ENCODE measurements at regions not wholly inside any gene's neighbourhood (a gene's known extent, or its start where the extent isn't known, plus 50 kb on each side); places are given as distances from the start of the nearest gene placed in this dataset.

DNA sequence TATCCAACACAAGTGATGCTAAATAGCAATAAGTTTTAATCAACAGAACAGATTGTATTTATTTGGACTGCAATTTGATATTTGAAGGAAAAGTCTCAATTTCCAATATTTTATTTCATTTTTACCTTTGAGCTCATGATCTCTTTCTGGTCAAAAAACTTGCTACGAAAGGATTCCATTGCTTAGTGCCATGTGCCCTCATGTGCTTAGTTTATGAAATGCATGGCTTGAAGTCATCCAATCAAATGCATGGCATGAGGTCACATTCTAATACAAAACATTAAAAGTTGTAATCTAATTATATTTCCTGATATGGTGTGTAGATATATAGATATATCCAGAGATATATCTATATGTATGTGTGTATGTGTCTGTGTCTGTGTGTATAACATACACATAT lies 321.2 kb upstream of the ADGRB3 start:
- TF ChIP-seq, protein P1, sequence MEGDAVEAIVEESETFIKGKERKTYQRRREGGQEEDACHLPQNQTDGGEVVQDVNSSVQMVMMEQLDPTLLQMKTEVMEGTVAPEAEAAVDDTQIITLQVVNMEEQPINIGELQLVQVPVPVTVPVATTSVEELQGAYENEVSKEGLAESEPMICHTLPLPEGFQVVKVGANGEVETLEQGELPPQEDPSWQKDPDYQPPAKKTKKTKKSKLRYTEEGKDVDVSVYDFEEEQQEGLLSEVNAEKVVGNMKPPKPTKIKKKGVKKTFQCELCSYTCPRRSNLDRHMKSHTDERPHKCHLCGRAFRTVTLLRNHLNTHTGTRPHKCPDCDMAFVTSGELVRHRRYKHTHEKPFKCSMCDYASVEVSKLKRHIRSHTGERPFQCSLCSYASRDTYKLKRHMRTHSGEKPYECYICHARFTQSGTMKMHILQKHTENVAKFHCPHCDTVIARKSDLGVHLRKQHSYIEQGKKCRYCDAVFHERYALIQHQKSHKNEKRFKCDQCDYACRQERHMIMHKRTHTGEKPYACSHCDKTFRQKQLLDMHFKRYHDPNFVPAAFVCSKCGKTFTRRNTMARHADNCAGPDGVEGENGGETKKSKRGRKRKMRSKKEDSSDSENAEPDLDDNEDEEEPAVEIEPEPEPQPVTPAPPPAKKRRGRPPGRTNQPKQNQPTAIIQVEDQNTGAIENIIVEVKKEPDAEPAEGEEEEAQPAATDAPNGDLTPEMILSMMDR (IDR thresholded peaks at IDR 0.05; ENCODE audit: insufficient read depth, low read depth, low read length) = no peak
- H3K4me3 ChIP-seq (ENCODE audit: low read depth, low read length) = no peak overlapping the region
- DNase-seq (ENCODE audit: low read depth) = no peak

DNA sequence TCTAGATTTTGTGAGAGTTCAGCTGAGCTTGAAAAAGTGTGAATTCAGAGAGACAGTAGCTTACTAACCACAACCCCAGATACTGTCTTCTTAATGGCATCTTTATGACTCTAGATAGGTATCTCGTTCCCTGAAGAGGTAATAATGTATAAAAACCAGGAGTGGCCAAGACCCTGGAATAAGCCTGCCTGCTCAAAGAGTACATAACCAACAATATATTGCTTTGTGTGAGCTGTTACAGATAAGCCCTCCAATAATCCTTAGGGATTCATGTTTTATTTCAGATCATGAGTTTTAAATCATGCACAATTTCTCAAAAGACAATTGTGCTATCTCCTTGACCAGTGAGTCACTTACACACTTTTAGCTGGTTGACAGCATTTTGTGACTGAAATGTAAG lies 327.8 kb upstream of the ADGRB3 start:
- DNase-seq (ENCODE audit: low read depth) = no peak
- TF ChIP-seq, protein P1 (IDR thresholded peaks at IDR 0.05; ENCODE audit: insufficient read depth, low read depth, low read length) = no peak
- no peak overlapping the region for H3K4me3 ChIP-seq (ENCODE audit: low read depth, low read length)

DNA sequence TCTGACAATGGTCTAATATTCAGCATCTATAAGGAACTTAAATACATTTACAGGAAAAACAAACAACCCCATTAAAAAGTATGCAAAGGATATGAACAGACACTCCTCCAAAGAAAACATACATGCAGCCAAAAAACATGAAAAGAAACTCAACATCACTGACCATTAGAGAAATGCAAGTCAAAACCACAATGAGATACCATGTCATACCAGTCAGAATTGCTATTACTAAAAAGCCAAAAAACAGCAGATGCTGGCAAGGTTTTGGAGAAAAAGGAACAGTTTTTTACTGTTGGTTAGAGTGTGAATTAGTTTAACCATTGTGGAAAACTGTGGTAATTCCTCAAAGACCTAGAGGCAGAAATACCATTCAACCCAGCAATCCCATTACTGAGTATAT lies 339.0 kb upstream of the ADGRB3 start:
- TF ChIP-seq, protein P1 (IDR thresholded peaks at IDR 0.05; ENCODE audit: insufficient read depth, low read depth, low read length) = no peak
- H3K4me3 ChIP-seq (ENCODE audit: low read depth, low read length) = no peak overlapping the region
- DNase-seq (ENCODE audit: low read depth) = no peak

DNA sequence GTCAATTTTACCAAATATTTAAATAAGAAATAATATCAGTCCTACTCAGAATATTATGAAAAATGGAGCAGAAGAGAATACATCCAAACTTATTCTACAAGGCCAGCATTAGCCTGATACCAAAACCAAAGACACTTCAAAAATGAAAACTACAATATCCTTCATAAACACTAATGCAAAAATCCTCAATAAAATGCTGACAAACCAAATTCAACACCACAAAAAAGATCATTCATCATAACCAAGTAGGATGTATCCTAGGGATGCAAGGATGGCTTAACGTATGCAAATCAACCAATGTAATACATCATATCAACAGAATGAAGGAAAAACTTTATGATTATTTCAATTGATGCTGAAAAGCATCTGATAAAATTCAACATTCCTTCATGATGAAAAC lies 352.4 kb upstream of the ADGRB3 start:
- TF ChIP-seq, protein P1 (IDR thresholded peaks at IDR 0.05; ENCODE audit: insufficient read depth, low read depth, low read length) = no peak
- no peak overlapping the region for H3K4me3 ChIP-seq (ENCODE audit: low read depth, low read length)
- DNase-seq (ENCODE audit: low read depth) = no peak

DNA sequence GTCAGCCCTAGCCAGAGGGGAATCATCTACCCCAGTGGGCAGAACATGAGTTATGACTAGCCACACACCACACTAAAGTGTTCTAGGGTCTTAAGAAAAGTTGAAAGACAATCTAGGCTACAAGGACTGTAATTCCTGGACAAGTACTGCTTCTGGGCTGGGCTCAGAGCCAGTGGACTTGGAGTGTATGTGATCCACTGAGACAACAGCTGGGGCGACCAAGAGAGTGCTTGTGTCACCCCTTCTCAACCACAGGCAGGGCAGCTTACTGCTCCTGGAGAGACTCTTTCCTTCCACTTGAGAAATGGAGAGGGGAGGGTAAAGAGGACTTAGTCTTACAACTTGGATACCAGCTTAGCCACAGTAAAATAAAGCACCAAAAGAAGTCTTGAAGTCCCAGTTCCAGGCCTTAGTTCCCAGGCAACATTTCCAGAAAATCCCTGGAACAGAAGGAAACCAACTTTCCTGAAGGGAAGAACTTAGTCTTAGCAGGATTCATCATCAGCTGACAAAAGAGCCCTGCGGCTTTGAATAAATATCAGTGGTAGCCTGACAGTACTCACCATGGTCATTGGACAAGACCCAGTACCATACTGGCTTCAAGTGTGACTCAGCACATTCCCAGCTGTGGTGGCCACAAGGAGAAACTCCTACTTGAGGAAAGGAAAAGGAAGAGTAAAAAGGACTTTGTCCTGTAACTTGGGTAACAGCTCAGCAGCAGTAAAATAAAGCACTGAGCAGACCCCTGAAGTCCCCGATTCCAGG lies 355.1 kb upstream of the ADGRB3 start:
- DNase-seq (ENCODE audit: low read depth) = no peak
- no peak overlapping the region for H3K4me3 ChIP-seq (ENCODE audit: low read depth, low read length)
- TF ChIP-seq, protein P1 (IDR thresholded peaks at IDR 0.05; ENCODE audit: insufficient read depth, low read depth, low read length) = no peak

DNA sequence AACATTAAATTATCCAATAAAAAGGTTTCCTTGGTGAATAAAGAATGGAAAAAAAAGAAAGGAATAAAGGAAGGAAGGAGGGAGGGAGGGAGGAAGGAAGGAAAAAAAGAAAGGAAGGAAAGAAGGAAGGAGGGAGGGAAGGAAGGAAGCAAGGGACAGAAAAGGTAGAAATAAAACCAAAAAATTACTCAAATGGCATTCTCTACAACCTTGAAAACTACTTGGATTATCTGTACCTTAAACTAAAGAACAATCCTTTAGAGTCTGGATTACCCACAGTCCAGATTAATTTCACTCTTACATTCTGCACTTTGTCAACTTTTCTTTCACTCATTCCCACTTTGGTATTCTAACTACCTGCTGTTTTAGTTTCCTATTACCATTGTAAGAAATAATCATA lies 361.8 kb upstream of the ADGRB3 start:
- TF ChIP-seq, protein P1 (IDR thresholded peaks at IDR 0.05; ENCODE audit: insufficient read depth, low read depth, low read length) = no peak
- no peak overlapping the region for H3K4me3 ChIP-seq (ENCODE audit: low read depth, low read length)
- no peak for DNase-seq (ENCODE audit: low read depth)

DNA sequence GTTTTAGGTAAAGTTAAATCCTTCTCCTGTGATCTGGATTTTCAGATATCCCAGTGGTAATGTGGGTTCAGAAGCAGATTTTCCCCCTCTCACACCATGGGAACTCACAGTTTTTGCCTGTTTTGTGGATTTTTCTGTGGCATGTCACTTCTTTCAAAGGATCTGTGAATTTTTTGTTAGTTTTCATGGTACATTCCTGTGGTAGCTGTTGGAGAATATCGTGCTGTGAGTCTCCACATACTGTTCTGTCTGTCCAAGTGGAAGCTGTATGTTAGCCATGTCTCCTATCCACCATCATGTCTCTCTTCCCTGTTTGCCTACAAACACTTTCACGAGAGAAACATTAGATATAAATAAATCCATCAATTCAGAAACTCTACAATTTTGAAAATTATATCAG lies 378.7 kb upstream of the ADGRB3 start:
- H3K4me3 ChIP-seq (ENCODE audit: low read depth, low read length) = no peak overlapping the region
- no peak for DNase-seq (ENCODE audit: low read depth)
- TF ChIP-seq, protein P1 (IDR thresholded peaks at IDR 0.05; ENCODE audit: insufficient read depth, low read depth, low read length) = no peak
